Effector CD4-positive, alpha-beta T cell (primary cell): ENCODE measurements at regions not wholly inside any gene's neighbourhood (a gene's known extent, or its start where the extent isn't known, plus 50 kb on each side); places are given as distances from the start of the nearest gene placed in this dataset.
"Not testable (repeated sequence)": the region's sequence is repeated elsewhere in the genome, so short reads cannot be mapped to it uniquely, and the experiment has no call there.

Source experiments
- DNase-seq: peaks from one replicate; pipeline ENCODE4 v3.0.0-alpha.2; 2020

DNA sequence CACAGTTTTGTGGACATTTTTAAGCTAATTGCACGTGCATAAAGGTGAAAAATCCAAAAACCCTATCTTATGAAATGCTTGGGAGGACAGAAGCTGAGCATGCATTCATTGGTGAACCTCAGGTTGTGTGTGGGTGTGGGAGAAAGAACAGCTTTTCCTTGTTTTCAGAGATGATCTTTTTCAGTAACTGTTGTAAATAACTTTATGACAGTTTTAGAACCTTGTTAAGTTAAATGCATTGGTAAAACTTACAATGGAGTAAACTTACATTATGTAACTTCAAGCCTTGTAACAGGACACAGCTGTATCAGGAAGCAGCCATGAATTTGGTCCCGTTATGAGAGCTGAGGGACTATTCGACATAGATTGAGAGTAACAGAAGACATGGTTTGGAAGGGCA, 587.4 kb downstream of the GALC start:
- DNase-seq = no peak

- DNase-seq = no peak
Measured at GRCh38 chr14:87397499-87397898, 595.5 kb downstream of the GALC start.

DNA sequence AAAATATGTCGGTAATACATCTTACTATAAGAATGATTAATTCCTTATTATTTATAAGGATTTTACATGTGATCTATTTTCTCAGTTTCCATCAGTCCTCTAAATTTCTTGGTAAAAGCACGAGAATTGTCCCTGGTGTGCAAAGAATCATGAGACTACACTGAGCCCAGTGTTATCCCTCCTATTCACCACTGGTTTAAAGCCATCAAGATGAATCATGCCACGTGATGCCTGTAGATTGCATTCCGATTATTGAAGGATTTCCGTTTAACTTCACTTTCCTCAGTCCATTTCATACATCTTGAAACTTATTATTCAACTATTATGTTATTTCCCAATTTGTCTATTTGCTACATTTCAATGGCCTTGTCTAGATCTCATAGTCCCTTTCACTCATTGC, 601.9 kb downstream of the GALC start:
- DNase-seq = no peak

DNA sequence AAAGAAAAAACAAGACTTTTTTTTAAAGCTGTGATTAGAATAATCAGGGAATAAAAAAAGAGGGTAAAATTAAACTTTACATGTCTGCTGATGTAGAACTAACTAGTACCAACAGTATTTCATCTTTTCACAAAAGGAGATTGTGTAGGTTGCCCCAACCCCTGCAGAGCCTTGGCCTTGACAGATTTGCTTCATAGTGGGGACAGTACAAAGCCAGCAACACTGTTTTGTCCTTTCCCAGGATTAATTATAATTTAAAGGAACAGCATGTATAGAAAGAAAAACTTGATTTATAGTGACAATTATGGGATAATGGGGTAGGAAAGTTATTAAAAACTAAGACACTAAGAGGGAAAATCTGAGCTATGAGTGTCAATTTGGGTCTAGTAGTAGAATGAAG, 604.0 kb downstream of the GALC start:
- DNase-seq = no peak

- DNase-seq = no peak
Measured at GRCh38 chr14:87387806-87388205, 605.2 kb downstream of the GALC start.

DNA sequence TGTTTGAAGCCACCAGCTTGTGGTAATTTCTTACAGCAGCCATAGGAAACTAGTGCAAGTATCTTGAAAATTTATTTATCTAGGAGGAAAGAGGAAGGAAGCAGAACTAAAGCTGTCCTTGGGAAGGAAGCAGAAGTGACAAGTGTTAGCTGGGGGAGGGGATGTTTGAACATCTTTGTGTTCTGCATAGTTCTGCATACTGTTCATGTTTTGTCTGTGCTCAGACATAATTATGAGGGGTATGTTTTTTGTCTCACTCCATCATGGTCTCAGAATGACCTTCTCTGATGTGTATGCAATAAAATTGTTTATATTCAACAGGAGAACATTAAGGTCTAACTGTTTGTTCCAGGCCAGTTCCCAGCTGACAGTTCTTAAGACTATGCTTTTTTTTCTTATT, 606.5 kb downstream of the GALC start:
- no peak for DNase-seq

DNA sequence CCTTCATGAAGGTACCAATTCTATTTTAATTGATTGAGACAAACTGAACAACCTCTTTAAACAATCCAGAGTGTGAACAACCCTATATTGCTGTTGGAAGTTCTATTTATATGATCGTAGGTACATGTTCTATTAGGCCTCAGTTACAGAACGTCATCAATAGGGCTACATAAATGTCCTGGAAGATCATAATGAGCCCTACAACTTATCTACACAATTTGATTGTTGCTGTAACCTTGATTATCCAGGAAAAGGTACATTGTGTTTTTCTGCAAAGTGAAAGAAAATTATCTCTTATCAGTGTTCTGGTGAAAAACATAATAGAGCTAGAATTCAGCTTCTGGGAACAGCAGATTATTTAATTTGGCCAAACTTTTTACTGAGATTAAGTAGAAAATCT, 612.9 kb downstream of the GALC start:
- DNase-seq = no peak

DNA sequence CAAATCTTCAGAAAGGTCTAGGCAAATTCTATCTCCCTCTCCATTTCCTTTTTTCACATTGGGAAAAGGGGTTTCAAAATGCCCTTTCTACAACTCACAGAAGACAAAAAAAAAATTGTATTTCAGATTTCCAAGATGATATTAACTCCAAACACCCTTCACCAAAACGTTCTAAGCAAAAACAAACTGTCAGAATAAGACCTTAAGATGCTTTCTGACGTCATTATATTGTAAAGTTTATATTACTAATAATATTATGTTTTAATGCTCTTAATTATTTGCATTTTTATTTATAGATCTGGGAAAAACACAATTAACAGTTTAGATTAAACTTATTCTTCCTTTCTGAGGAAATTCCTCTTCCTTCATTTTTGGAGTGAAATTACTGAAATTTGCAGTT, 624.2 kb downstream of the GALC start:
- DNase-seq = no peak

DNA sequence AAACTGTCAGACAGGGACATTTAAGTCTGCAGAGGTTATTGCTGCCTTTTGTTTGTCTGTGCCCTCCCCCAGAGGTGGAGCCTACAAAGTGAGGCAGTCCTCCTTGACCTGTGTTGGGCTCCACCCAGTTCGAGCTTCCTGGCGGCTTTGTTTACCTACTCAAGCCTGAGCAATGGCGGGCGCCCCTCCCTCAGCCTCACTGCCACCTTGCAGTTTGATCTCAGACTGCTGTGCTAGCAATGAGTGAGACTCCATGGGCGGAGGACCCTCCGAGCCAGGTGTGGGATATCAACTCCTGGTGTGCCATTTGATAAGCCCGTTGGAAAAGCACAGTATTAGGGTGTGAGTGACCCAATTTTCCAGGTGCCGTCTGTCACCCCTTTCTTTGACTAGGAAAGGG, 632.7 kb downstream of the GALC start:
- not testable (repeated sequence) for DNase-seq

DNA sequence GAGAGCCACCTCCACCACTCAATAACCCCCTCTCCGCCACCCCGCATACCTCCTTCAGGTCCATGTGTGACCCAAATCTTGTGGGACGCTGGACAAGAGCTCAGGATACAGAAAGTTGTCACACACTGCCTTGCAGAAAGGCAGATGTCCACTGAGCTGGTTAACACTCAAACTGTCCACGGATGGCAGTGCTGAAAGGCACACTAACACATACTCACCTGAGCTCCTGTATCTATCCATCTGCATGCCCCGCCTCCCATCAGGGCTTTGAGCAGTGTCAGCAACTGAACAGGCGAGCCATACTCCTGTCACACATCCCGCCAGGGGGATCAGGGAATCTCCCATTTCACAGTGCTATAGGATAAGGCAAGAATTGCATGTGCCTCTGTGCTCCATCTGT, 642.0 kb downstream of the GALC start:
- DNase-seq = no peak

DNA sequence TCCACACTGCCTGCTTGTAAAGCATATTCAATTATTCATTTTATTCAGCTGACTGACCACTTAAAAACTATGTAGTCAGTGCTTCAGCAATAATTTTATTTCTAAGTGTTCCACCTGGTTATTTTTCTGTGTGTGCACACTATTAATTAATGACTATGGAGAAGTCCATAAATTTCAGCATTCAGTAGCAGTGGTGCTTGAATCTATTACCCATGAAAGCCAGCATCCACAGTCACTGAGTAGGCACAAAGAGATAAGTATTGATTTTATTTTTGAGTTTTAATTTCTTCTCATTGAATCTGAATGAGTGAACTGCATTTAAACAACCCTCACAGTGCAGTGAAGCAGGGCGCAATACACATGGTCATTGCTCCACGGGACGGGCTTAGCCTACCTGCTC, 643.1 kb downstream of the GALC start:
- DNase-seq = no peak

DNA sequence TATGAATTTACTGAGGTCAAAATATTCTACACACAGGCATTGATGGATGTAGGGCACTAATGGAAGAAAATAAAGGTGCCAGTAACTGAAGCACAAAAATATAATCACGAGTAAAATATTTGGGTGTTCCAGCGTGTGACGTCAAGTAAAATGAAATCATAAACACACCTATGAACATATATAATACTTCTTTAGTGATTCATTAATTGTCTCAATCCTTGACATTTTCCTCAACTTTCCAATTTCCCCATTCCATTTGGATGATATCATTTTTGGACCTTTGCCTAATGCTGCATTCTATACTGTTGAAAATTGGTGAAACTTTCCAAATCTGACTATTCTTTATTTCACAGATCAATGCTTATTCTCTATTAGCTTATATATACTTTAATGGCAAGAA, 649.3 kb downstream of the GALC start:
- DNase-seq = no peak

GRCh38 chr14:87334997-87335685, 657.8 kb downstream of the GALC start:
- DNase-seq = no peak

DNA sequence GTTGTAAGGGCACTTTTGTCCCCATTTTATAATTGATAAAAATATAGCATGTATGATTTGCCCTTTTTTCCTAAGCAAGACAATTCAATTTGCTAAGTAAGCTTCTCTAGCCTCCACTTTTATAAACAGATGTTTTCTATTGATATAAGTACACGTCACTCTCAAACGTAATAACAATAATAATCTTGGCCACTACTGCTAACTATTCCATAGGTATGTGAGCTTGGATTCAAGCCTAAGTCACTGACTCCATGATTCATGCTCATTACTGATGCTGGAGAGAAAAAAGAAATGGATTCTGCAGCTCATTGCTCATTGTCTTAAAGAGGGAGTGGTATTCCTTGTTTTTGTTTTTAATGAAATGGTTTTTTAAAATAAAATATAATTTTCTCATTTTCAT, 661.0 kb downstream of the GALC start:
- DNase-seq = no peak

DNA sequence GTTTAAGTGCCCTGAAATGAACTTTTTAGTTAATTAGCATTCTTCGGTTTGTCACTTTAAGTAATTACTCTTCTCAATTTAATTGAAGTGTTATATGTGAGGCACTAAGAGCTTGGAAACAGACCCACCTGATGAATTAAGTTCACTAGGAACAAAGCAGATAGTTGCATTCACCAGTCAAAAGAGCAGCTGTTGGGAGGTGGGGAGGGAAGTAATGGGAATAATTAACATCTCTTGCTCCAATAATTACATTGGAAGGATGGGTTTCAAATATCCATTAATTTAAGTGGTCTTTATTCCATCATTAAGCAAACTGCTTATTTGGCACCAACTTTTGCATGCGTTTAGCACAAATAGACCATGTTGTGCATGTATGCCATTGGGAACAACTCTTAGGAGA, 667.2 kb downstream of the GALC start:
- DNase-seq = no peak

DNA sequence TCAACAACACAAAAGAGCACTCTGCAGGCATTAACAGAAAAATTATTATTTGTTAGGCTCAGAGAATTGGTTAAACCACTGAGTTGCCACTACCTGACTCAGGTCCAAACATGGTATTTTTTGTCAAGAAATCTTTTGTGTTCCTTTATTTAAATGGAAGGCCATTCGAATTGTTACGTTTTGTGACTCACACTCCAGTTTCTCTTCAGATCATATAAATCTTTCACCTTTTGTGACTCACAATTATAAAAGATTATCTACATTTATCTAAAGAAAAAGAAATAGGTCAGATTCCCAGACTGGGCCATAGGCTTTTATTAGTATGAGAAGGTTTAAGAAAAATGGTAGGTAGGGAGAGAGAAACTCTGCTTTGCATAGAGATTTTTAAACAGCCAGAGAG, 669.8 kb downstream of the GALC start:
- no peak for DNase-seq

- no peak for DNase-seq
Measured at GRCh38 chr14:87321548-87321947, 671.4 kb downstream of the GALC start.

DNA sequence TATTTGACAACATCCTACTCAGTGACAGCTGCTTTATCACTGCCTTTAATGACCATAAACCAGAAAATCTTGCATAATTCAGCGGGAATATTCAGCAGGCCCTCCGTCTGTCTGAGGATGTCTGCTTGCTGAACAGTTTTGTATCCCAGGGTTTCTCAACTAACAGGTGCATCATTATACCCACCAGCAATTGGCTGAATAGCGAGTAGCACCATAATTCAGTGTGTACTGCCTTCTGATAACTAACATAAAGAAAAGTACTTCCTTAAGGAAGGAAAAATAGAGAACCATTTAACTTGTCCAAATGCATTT, 680.1 kb downstream of the GALC start:
- DNase-seq = no peak

DNA sequence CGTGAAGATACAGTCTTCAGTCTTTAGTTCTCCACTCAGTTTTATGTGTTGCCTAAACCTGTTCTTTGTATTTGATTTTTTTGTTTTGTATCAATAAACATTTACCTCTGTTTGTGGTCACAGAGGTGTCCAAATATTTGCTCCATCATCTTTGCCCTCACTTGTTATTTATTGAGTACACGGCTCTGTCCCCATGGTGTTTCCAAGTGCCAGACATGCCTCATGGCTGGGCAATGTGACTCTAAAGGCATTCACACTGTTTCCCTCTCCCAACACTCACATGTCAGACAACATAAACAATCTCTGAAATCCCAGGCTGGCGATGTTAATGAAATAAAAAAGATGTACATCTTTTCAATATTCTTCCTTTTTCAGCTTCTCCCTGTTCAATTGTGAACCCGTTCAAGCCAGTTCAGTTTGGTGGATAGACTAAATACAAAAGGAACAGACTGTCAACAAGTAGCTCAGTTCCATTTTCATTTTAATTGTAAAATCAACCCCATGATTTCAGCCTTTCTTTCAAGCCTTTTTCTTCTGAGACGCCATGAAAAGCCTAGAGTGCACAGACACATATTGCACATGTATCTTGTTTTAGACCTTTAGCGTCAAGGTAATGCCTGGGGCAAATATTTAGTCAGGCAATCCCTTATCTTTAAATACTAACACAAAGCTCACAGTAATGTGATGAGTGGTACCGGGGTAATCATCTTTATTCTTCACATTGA, 680.7 kb downstream of the GALC start:
- no peak for DNase-seq

DNA sequence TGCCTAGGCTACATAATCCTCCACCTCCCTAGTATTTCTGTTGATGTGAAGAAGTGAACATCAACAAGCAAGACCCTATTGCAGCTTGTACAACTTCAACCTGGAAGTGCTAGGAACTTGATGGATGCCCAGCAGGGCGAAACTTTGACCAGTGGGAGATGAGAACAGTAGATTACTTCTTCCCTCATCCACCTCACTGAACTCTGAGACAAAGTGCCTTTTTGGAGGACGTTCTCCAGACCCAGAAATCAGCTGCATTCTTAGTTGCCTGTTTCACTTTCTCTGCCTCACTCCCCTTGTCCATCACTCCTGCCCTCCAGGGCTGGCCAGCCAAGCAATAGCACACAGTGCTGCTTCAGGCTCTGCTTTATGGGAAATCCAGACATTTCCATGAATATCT, 683.4 kb downstream of the GALC start:
- DNase-seq = no peak

DNA sequence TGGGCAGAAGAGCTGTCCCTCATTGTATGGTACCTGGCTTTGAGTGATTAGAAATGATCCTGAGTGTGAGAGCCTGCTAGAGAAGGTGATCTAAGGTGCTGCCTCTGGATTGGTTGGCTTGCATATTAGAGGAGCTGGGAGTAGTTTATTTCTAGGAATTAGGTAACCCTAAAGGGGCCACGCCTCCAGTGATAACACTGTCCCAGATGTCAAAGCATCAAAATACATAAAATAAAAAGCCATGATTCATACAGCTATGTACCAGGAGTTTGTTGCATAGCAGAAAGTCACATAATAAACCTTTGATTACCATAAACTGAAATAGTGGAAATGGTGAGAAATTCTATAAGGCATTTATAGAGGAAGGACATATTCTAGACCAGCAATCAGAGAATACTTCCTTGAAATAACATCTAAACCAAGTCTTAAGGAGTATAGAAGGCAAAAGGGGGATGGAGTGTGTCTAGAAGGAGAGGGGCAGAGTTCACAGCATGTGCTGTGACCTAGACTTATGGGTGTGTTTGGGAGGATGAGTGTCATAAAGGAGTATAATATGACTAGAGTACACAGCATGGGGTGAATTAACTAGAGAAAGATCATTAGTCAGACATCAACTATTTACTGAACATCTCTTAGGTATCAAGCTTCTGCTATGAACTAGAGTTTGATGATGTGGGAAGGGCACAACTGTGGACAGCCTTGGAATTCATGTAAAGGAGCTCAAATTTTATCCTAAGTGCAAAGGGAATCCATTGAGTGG, 686.4 kb downstream of the GALC start:
- DNase-seq = no peak

GRCh38 chr14:87305345-87305744, 687.6 kb downstream of the GALC start:
- DNase-seq = no peak

GRCh38 chr14:87304404-87304803, 688.6 kb downstream of the GALC start:
- DNase-seq = no peak

- DNase-seq = no peak
Measured at GRCh38 chr14:87286826-87287225, 706.2 kb downstream of the GALC start.
